A673 (cell line): ENCODE measurements at regions not wholly inside any gene's neighbourhood (a gene's known extent, or its start where the extent isn't known, plus 50 kb on each side); places are given as distances from the start of the nearest gene placed in this dataset.

Source experiments
- BruUV-seq: library from RNA; stranded (reverse); fragments of 400-500 nt; replicated peaks from 2 replicates; lab custom pipeline; 2021; lab: Mats Ljungman, UMichigan
- CTCF ChIA-PET: fragments of 300-600 bp; sonication (Branson Sonifier 250); formaldehyde crosslinking; loops from one replicate; lab custom pipeline; 2022; ENCODE audit warnings: antibody characterized with exemption; lab: Charles Lee
- POLR2A ChIA-PET: fragments of 300-600 bp; sonication (Branson Sonifier 250); formaldehyde crosslinking; loops from one replicate; lab custom pipeline; 2022; ENCODE audit warnings: antibody characterized with exemption; ENCODE audit not compliant: low non-redundant PET; lab: Charles Lee
- DNase-seq: peaks from one replicate; pipeline ENCODE4 v3.0.0-alpha.2; 2015; ENCODE audit warnings: low spot score
- H3K27ac ChIP-seq: fragments of 200-600 bp; sonication (generic); 2 replicates; pipeline ENCODE4 v1.5.1; 2016; ENCODE audit warnings: mixed run types, low read depth, mild to moderate bottlenecking, mixed read lengths, antibody characterized with exemption, low read length; ENCODE audit not compliant: poor library complexity, severe bottlenecking
- H3K27me3 ChIP-seq: fragments of 200-600 bp; sonication (generic); replicated peaks from 2 replicates; pipeline ENCODE4 v1.6.1; 2017; ENCODE audit warnings: mixed run types, low read depth, mild to moderate bottlenecking, mixed read lengths, antibody characterized with exemption, low read length; ENCODE audit not compliant: insufficient read depth, poor library complexity
- H3K36me3 ChIP-seq: fragments of 200-600 bp; sonication (generic); 2 replicates; pipeline ENCODE4 v1.6.1; 2016; ENCODE audit warnings: mixed run types, mild to moderate bottlenecking, mixed read lengths, antibody characterized with exemption, low read length; ENCODE audit not compliant: insufficient read depth, poor library complexity, severe bottlenecking
- H3K4me1 ChIP-seq: fragments of 200-600 bp; sonication (generic); 2 replicates; pipeline ENCODE4 v1.6.1; 2017; ENCODE audit warnings: mixed run types, mild to moderate bottlenecking, mixed read lengths, antibody characterized with exemption, low read length; ENCODE audit not compliant: insufficient read depth, poor library complexity, severe bottlenecking
- H3K4me3 ChIP-seq: fragments of 200-600 bp; sonication (generic); 2 replicates; pipeline ENCODE4 v1.5.1; 2016; ENCODE audit warnings: low read depth, mixed run types, mild to moderate bottlenecking, mixed read lengths, low read length; ENCODE audit not compliant: poor library complexity, severe bottlenecking
- H3K9me3 ChIP-seq: fragments of 200-600 bp; sonication (generic); 2 replicates; pipeline ENCODE4 v1.6.1; 2016; ENCODE audit warnings: mixed run types, low read depth, mild to moderate bottlenecking, mixed read lengths, antibody characterized with exemption, low read length; ENCODE audit not compliant: poor library complexity, severe bottlenecking
- EZH2 ChIP-seq: fragments of 200-600 bp; sonication (generic); IDR thresholded peaks from 2 replicates; pipeline ENCODE4 v1.6.1; 2017; ENCODE audit warnings: borderline replicate concordance, low read depth, mild to moderate bottlenecking, mixed read lengths, antibody characterized with exemption, low read length; ENCODE audit not compliant: poor library complexity, severe bottlenecking
- intact Hi-C: fragments of 100-400 bp; cut with micrococcal nuclease; formaldehyde crosslinking; loops from one replicate; pipeline ENCODE4 v1.10.0; 2022; ENCODE audit not compliant: unreplicated experiment
- TF ChIP-seq, protein P1 (sequence below): fragments of 300-800, 200-600 bp; sonication (generic); conservative IDR thresholded peaks from 2 replicates; pipeline ENCODE4 v1.5.1; 2017; ENCODE audit warnings: low read depth, mild to moderate bottlenecking, antibody characterized with exemption, low read length, moderate library complexity, mixed read lengths

DNA sequence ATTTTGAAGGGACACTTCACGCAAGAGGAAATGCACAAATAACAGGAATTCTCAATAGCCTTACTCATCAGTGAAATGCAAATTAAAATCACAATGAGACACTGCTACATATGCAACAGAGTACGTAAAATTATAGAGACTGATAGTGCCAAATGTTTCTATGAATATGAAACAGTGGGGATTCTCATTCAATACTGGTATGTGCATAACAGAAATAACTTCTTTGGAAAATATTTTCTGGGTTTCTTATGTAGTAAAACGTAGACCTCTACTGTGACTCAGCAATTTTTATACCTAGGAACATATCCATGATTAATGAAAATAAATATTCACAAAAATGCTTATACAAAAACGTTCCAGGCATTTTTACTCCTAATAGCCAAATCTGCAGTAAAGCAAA, 1625.2 kb downstream of the MAT2B start:
- Histone ChIP-seq H3K4me3 (no peak overlapping the region), H3K27me3 (no peaks in the 10 kb centered on the region), H3K4me1 (no peaks in the 10 kb centered on the region), H3K27ac (no peak overlapping the region), H3K9me3 (no peaks in the 10 kb centered on the region), H3K36me3 (no peaks in the 10 kb centered on the region)
- peak; percentile 39 for DNase-seq
- BruUV-seq, result no TSS peak
- CTCF ChIA-PET, result no interaction called here
- POLR2A ChIA-PET, result no interaction called here
- intact Hi-C loops, result no loop called here
- TF ChIP-seq, protein P1, sequence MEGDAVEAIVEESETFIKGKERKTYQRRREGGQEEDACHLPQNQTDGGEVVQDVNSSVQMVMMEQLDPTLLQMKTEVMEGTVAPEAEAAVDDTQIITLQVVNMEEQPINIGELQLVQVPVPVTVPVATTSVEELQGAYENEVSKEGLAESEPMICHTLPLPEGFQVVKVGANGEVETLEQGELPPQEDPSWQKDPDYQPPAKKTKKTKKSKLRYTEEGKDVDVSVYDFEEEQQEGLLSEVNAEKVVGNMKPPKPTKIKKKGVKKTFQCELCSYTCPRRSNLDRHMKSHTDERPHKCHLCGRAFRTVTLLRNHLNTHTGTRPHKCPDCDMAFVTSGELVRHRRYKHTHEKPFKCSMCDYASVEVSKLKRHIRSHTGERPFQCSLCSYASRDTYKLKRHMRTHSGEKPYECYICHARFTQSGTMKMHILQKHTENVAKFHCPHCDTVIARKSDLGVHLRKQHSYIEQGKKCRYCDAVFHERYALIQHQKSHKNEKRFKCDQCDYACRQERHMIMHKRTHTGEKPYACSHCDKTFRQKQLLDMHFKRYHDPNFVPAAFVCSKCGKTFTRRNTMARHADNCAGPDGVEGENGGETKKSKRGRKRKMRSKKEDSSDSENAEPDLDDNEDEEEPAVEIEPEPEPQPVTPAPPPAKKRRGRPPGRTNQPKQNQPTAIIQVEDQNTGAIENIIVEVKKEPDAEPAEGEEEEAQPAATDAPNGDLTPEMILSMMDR, result no peak
- TF ChIP-seq EZH2, result no peak

DNA sequence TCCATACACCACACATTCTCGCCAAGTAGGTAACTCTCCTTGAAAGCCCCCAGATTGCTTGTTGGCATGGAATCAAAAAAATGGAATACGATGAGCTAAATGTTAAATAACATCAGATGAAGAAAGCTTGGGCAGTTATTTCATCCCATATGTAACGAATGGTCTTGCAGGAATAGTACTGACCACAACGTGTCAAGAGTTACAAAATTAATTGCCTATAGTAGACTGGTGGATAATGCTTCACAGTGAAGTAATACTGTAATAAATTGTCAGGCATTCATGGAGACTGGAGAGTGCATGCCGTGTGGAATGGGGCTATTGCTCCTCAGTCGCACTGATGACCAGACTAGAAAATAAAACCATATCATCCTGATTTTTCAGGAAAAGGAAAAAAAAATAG, 1628.7 kb downstream of the MAT2B start:
- Histone ChIP-seq H3K27me3 (no peaks in the 10 kb centered on the region), H3K4me1 (peaks cover 20% of the 10 kb centered on the region), H3K9me3 (no peaks in the 10 kb centered on the region), H3K36me3 (no peaks in the 10 kb centered on the region), H3K4me3 (no peak overlapping the region), H3K27ac (no peak overlapping the region)
- ChIA-PET CTCF (no interaction called here), POLR2A (no interaction called here)
- intact Hi-C loops, result no loop called here
- TF ChIP-seq EZH2, result no peak
- TF ChIP-seq, protein P1, result no peak
- no peak for DNase-seq
- BruUV-seq, result no TSS peak

DNA sequence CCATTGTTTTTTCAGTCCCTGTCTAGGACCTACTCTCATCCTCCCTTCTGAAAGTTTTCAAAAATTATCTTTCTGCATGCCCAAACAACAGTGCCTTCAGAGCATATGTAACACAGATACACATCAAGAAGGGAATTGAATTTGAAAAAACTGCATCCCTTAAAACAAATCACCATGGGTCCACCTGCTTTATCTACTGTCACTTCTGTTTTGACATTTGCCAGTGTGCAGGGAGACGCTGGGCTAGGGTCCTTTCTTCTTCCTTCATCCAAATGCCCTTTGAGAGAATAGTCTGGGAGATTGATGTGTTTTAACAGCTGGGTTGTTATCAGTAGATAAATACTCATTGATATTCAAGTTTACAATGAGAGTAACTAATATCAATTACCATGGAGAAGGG, 1630.1 kb downstream of the MAT2B start:
- BruUV-seq, result no TSS peak
- Histone ChIP-seq H3K9me3 (no peaks in the 10 kb centered on the region), H3K27me3 (no peaks in the 10 kb centered on the region), H3K27ac (no peak overlapping the region), H3K4me1 (peaks cover 21% of the 10 kb centered on the region), H3K36me3 (no peaks in the 10 kb centered on the region), H3K4me3 (no peak overlapping the region)
- intact Hi-C loops, result no loop called here
- CTCF ChIA-PET, result no interaction called here
- no peak for TF ChIP-seq EZH2
- TF ChIP-seq, protein P1, result no peak
- no peak for DNase-seq
- POLR2A ChIA-PET, result no interaction called here
